Stimulated activated naive CD8-positive, alpha-beta T cell treated with anti-CD3 and anti-CD28 coated beads, Interleukin-15, amount 100 ng/mL, for 72 hours (primary cell): ENCODE measurements at regions not wholly inside any gene's neighbourhood (a gene's known extent, or its start where the extent isn't known, plus 50 kb on each side); places are given as distances from the start of the nearest gene placed in this dataset.
A peak's percentile ranks its signal among the peaks of the same experiment; 100 is the strongest.

Experiments used
- ATAC-seq: fragments of 150-1000 bp; cut with Tn5 transposase; 2 replicates; pipeline ENCODE4 v1.10.0; 2021; ENCODE audit warnings: mild to moderate bottlenecking, moderate library complexity
- DNase-seq, 2 donors: peaks; one replicate each; pipeline ENCODE4 v3.0.0; 2021 to 2022
- H3K27ac Mint-ChIP-seq, 2 donors: one replicate each; pipeline ENCODE4 v1.8.0; 2022; ENCODE audit warnings: mild to moderate bottlenecking in 2 of 2, mixed read lengths in 2 of 2, moderate library complexity in 2 of 2
- H3K27me3 Mint-ChIP-seq: one replicate; pipeline ENCODE4 v1.8.0; 2022; ENCODE audit warnings: mixed read lengths
- H3K4me1 Mint-ChIP-seq: one replicate; pipeline ENCODE4 v1.8.0; 2022; ENCODE audit warnings: mild to moderate bottlenecking, mixed read lengths
- H3K4me3 Mint-ChIP-seq, 2 donors: one replicate each; pipeline ENCODE4 v1.8.0; 2022; ENCODE audit warnings: mild to moderate bottlenecking in 2 of 2, mixed read lengths in 2 of 2, moderate library complexity in 1 of 2
- H3K9me3 Mint-ChIP-seq, 2 donors: one replicate each; pipeline ENCODE4 v1.8.0; 2022; ENCODE audit warnings: mixed read lengths in 2 of 2

- Mint-ChIP-seq H3K4me3 (no peak overlapping the region), H3K4me1 (peaks cover 63% of the 10 kb centered on the region), H3K27ac (no peak overlapping the region), H3K27me3 (peaks cover 91% of the 10 kb centered on the region), H3K9me3 (no peaks in the 10 kb centered on the region)
- ATAC-seq: peak; percentile 52
- no peak for DNase-seq
These were observed 103.2 kb upstream of the PRDM1 start for GRCh38 chr6:105982761-105983540.

GRCh38 chr6:105981888-105982358, 104.2 kb upstream of the PRDM1 start:
- peaks cover 91% of the 10 kb centered on the region for H3K27me3 Mint-ChIP-seq
- peak overlapping the region; percentile 71 to 93 for H3K4me3 Mint-ChIP-seq
- peaks cover 63% of the 10 kb centered on the region for H3K4me1 Mint-ChIP-seq
- DNase-seq (no peak), ATAC-seq (no peak)
- no peaks in the 10 kb centered on the region for H3K9me3 Mint-ChIP-seq
- no peak overlapping the region for H3K27ac Mint-ChIP-seq

- ATAC-seq (peak; percentile 68), DNase-seq (peak; percentile 21 to 39)
- Mint-ChIP-seq H3K27ac (peak overlapping the region; percentile 61 to 94), H3K4me3 (peak overlapping the region; percentile 71 to 93), H3K4me1 (peaks cover 60% of the 10 kb centered on the region), H3K27me3 (peaks cover 91% of the 10 kb centered on the region), H3K9me3 (no peaks in the 10 kb centered on the region)
These were observed 104.9 kb upstream of the PRDM1 start for GRCh38 chr6:105981002-105981887.

GRCh38 chr6:105978974-105979373, 107.2 kb upstream of the PRDM1 start:
- DNase-seq (no peak), ATAC-seq (no peak)
- H3K27ac Mint-ChIP-seq: no peak overlapping the region
- H3K9me3 Mint-ChIP-seq: peaks cover 0 to under 1% of the 10 kb centered on the region in 2 donors
- H3K4me3 Mint-ChIP-seq: no peak overlapping the region
- peaks cover 89% of the 10 kb centered on the region for H3K27me3 Mint-ChIP-seq
- peaks cover 49% of the 10 kb centered on the region for H3K4me1 Mint-ChIP-seq

- peaks cover 41% of the 10 kb centered on the region for H3K4me1 Mint-ChIP-seq
- peaks cover 91% of the 10 kb centered on the region for H3K27me3 Mint-ChIP-seq
- H3K9me3 Mint-ChIP-seq: peaks cover 8 to 10% of the 10 kb centered on the region in 2 donors
- DNase-seq (no peak), ATAC-seq (no peak)
- no peak overlapping the region for H3K27ac Mint-ChIP-seq
- no peak overlapping the region for H3K4me3 Mint-ChIP-seq
These were observed 108.1 kb upstream of the PRDM1 start for GRCh38 chr6:105977934-105978504.

GRCh38 chr6:105974986-105975385, 111.2 kb upstream of the PRDM1 start:
- Mint-ChIP-seq H3K27ac (no peak overlapping the region), H3K4me1 (peaks cover 14% of the 10 kb centered on the region), H3K9me3 (peaks cover 14 to 30% of the 10 kb centered on the region in 2 donors), H3K27me3 (peaks cover 76% of the 10 kb centered on the region), H3K4me3 (no peak overlapping the region)
- DNase-seq: no peak
- ATAC-seq: no peak

- no peak overlapping the region for H3K4me3 Mint-ChIP-seq
- peaks cover 53% of the 10 kb centered on the region for H3K27me3 Mint-ChIP-seq
- no peak overlapping the region for H3K27ac Mint-ChIP-seq
- DNase-seq: no peak
- H3K4me1 Mint-ChIP-seq: no peaks in the 10 kb centered on the region
- H3K9me3 Mint-ChIP-seq: peaks cover 27 to 37% of the 10 kb centered on the region in 2 donors
- no peak for ATAC-seq
These were observed 113.7 kb upstream of the PRDM1 start for GRCh38 chr6:105972440-105972839.

- Mint-ChIP-seq H3K4me3 (no peak overlapping the region), H3K9me3 (peaks cover 26 to 35% of the 10 kb centered on the region in 2 donors), H3K4me1 (peaks cover 6% of the 10 kb centered on the region), H3K27me3 (peaks cover 37% of the 10 kb centered on the region), H3K27ac (no peak overlapping the region)
- DNase-seq (no peak), ATAC-seq (no peak)
These were observed 117.4 kb upstream of the PRDM1 start for GRCh38 chr6:105968603-105969333.

- Mint-ChIP-seq H3K27ac (no peak overlapping the region), H3K27me3 (peaks cover 30% of the 10 kb centered on the region), H3K4me3 (no peak overlapping the region), H3K9me3 (peaks cover 19 to 28% of the 10 kb centered on the region in 2 donors), H3K4me1 (peaks cover 6% of the 10 kb centered on the region)
- no peak for DNase-seq
- no peak for ATAC-seq
These were observed 118.1 kb upstream of the PRDM1 start for GRCh38 chr6:105967917-105968602.

- Mint-ChIP-seq H3K27me3 (peaks cover 19% of the 10 kb centered on the region), H3K4me3 (no peak overlapping the region), H3K9me3 (peaks cover 13 to 16% of the 10 kb centered on the region in 2 donors), H3K4me1 (peaks cover 6% of the 10 kb centered on the region), H3K27ac (peak overlapping the region in 1 of 2 donors; percentile 41)
- ATAC-seq: no peak
- no peak for DNase-seq
These were observed 119.7 kb upstream of the PRDM1 start for GRCh38 chr6:105966481-105966880.

- H3K9me3 Mint-ChIP-seq: peaks cover 7 to 13% of the 10 kb centered on the region in 2 donors
- H3K4me1 Mint-ChIP-seq: peaks cover 6% of the 10 kb centered on the region
- peak overlapping the region; percentile 85 to 86 for H3K27ac Mint-ChIP-seq
- peaks cover 19% of the 10 kb centered on the region for H3K27me3 Mint-ChIP-seq
- H3K4me3 Mint-ChIP-seq: no peak overlapping the region
- ATAC-seq (no peak), DNase-seq (no peak)
These were observed 121.0 kb upstream of the PRDM1 start for GRCh38 chr6:105964979-105965760.

- Mint-ChIP-seq H3K27ac (no peak overlapping the region), H3K4me1 (no peaks in the 10 kb centered on the region), H3K4me3 (no peak overlapping the region), H3K9me3 (no peaks in the 10 kb centered on the region), H3K27me3 (peaks cover 26% of the 10 kb centered on the region)
- DNase-seq (no peak), ATAC-seq (no peak)
These were observed 132.0 kb upstream of the PRDM1 start for GRCh38 chr6:105954148-105954547.

GRCh38 chr6:105952772-105953690, 133.1 kb upstream of the PRDM1 start:
- Mint-ChIP-seq H3K27me3 (peaks cover 26% of the 10 kb centered on the region), H3K4me1 (no peaks in the 10 kb centered on the region), H3K27ac (no peak overlapping the region), H3K9me3 (no peaks in the 10 kb centered on the region), H3K4me3 (no peak overlapping the region)
- DNase-seq: no peak
- no peak for ATAC-seq
